RCC 7860 (cell line): ENCODE measurements at regions not wholly inside any gene's neighbourhood (a gene's known extent, or its start where the extent isn't known, plus 50 kb on each side); places are given as distances from the start of the nearest gene placed in this dataset.

Experiments used
- DNase-seq: peaks from one replicate; pipeline ENCODE4 v3.0.0-alpha.2; 2015; ENCODE audit warnings: low spot score
- FAIRE-seq: peaks from 2 replicates; lab custom pipeline; 2012; peaks lifted over from hg19 to GRCh38; lab: Jason Lieb, UNC

DNA sequence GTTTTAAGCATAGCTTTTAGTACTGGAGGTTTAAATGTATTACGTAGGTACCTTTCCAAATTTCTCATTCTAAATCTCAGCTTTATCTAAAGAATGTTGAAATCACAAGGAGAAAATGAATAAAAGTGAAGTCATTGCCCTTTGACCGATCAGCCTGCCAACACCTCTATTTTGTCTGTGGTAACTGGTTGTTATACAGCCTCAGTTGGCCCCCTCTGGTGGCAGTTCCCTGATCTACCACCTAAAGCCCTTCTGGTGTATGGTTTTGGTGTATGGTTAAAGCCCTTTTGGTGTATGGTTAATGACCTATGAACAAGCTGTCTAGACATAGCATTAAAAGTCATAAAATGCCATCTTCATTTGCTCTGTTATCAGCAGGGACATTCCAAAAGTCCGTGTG lies 378.2 kb upstream of the AZI2 start:
- FAIRE-seq = no peak
- peak; percentile 19 for DNase-seq

- no peak for DNase-seq
- no peak for FAIRE-seq
These were observed 378.7 kb upstream of the AZI2 start for GRCh38 chr3:28727307-28727706.

GRCh38 chr3:28738425-28738824 lies 389.8 kb upstream of the AZI2 start:
- FAIRE-seq = no peak
- no peak for DNase-seq

GRCh38 chr3:28739647-28740046 lies 391.0 kb upstream of the AZI2 start:
- DNase-seq = no peak
- FAIRE-seq = no peak

GRCh38 chr3:28743271-28743670 lies 394.6 kb upstream of the AZI2 start:
- DNase-seq (no peak), FAIRE-seq (no peak)

DNA sequence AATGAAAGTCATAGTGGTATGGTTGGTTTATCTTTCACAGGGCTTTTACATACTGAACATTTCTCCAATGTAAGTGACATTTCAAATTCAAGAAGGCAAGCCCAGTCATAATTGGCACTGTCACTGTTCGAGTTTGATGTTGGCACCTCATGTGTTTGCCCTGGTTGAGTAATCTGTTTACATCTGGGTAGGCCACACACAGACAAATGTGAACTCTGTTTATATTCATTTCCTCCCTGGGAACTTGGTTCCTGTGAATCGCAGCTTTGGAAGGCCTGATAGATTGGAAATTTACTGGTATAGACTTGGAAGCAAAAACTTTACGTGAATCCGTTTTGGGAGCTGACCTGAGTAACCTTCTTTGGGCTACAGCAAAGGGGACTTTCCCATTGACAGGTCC lies 395.2 kb upstream of the AZI2 start:
- FAIRE-seq (no peak), DNase-seq (no peak)

DNA sequence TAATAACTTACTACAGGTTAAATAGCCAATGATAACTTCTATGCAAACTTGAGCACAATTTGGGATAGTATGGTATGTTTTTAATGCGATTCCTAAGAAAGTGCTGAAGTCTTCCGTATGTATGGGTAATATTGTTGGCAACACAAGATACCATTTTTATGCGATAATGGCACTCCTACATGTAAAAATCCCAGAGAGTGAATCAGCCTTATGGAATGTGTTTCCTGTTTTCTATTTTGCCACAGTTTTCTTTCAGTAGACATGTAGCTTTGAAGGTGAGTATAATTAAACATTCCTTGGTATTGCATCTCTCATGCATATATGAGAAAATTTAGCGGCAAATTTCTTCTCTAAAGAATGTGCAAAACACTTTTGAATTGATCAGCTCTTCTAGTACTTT lies 396.8 kb upstream of the AZI2 start:
- no peak for DNase-seq
- FAIRE-seq = no peak

DNA sequence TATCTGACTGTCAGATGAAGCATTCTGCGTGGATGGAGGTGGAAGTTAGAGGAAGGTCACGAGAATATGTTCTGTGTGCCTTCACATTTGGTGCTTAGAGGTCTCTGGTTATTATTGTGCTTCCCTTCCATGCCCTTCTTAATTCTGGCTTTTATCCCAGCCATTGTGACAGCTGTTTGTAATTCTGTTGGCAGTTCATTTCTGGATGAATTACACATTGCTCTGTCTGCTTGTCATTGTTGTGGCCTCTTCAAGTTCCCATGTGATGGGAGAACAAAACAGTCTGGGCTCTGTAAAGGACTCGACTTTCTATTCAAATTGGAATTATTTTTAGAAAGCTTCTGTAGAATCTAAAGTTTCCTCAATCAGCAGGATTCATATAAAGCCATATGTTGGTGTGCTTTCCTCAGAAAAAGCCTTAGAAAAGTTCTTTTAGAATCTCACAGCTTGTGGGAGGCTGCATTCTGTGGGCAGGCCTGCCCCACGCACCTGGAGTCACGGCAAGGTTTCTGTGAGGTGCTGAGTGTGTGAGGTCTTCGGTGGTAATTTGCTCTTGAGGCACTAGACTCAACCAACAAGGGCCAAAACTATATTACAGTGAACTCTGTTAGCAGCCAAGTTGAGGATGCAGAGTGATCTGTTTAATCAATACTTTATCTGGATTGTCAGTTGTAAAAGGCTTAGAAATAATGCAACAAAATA lies 397.4 kb upstream of the AZI2 start:
- DNase-seq (no peak), FAIRE-seq (no peak)

DNA sequence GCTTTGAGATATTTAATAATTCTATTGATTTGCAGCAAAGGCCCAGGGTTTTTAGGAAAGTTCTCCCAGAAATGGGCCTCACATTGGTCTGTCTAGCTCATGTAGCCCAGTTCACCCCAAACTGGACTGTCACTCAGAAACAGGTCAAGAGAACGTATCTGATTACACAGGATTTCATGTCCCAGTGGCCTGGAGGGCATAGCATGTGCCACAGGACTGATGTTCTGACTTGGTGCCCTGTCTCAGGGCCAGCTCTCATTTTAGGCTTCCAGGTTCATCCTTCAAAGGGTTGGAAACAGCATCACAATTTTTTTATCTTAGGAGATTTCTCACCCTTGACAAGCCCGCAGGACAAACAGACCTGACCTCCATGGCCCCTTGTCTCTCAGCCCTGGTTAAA lies 398.4 kb upstream of the AZI2 start:
- FAIRE-seq (no peak), DNase-seq (no peak)

DNA sequence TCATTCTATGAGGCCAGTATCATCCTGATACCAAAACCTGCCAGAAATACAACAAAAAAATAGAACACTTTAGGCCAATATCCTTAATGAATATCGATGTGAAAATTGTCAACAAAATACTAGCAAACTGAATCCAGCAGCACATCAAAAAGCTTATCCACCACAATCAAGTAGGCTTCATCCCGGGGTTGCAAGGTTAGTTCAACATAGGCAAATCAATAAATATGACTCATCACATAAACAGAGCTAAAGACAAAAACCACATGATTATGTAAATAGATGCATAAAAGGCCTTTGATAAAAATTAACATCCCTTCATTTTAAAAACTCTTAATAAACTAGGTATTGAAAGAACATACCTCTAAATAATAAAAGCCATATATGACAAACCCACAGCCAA lies 403.2 kb upstream of the AZI2 start:
- DNase-seq (no peak), FAIRE-seq (no peak)

- FAIRE-seq (no peak), DNase-seq (no peak)
These were observed 403.7 kb upstream of the AZI2 start for GRCh38 chr3:28752290-28752689.

- DNase-seq (no peak), FAIRE-seq (no peak)
These were observed 407.4 kb upstream of the AZI2 start for GRCh38 chr3:28756056-28756455.

DNA sequence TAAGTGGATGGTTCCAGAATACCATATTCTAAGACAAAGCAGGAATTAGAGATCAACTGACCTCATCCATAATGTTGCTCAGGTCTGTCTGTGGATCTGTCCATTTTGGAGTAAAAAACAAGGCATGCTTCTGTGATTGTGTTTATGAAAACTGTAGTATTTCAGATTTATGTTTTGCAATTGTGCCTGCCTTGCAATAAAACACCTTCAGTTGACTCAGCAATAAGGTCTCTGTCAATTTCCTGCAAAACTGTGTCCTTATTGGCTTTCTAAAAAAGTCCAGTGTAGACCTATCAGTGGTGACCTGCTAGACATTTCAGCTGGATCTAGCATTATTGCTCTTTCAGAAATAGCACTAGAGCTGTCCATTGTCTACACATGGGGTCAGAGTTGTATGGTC lies 409.5 kb upstream of the AZI2 start:
- no peak for FAIRE-seq
- DNase-seq = no peak

- FAIRE-seq (no peak), DNase-seq (no peak)
These were observed 412.8 kb upstream of the AZI2 start for GRCh38 chr3:28761375-28761774.

DNA sequence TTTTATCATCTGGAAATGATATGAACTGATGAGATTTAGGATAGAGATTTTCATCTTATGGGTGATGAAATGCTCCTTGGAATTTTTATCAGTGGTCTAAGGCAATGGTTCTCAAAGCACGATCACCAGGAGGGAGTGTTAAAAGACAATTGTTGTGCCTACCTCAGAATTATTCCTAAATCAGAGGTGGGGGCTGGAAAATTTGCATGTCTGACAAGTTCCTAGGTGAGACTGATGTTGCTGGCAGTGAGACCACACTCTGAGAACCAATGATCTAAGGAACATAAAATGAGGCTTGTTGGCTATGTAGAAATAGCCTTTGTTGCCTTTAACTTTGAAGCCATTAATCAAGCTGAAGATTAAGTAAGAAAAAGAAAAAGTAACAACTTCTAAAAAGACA lies 416.6 kb upstream of the AZI2 start:
- DNase-seq (no peak), FAIRE-seq (no peak)

DNA sequence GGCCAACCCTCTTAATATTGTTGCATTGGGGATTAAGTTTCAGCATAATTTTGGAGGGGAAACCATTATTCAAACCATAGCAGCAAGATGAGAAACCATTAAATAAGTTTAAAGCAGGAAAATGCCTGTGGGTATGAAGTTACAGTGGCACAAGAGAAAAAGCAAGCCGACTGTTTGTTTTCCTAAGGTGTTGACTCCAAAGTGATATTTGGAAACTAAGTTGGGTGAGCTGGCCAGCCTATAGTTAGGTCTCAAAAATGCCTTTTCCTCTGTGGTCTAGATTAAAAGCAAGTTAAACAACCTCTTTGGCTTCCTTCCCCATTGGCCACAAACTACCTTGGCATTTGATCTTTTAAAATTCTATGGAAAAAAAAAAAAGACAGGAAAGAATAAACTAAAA lies 419.8 kb upstream of the AZI2 start:
- FAIRE-seq = no peak
- DNase-seq = no peak

DNA sequence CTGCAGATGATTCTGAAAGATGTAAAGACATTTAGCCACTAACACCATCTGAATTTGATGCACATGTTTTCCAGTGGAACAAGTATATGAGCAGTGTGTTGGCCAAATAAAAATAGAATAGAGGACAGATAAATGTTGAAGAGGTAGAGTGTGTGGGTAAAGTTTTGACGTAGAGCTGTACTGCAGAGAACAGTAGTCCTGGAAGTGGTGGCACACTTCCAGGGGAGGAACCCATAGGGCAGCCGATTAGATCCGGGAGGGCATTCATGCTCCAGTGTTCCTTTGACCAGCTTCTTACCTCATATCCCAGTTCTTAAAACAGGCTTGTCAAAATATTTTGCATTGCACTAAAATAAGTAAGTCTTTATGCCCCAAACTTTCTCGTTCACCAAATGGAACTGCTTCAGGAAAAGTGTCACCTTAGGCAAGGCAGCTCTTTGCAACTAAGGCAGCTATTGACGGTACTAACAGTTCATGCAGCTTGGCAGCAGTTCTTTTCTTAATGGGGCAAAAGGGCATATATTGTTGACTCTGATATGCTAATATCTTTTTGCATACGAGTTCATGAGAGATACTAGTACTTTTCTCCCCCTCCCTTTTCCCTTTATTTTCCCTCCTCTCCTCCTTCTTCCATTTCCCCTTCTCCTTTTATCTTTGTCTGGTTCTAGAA lies 429.3 kb upstream of the AZI2 start:
- FAIRE-seq (no peak), DNase-seq (no peak)

- no peak for FAIRE-seq
- DNase-seq = no peak
These were observed 431.9 kb upstream of the AZI2 start for GRCh38 chr3:28780480-28780879.

DNA sequence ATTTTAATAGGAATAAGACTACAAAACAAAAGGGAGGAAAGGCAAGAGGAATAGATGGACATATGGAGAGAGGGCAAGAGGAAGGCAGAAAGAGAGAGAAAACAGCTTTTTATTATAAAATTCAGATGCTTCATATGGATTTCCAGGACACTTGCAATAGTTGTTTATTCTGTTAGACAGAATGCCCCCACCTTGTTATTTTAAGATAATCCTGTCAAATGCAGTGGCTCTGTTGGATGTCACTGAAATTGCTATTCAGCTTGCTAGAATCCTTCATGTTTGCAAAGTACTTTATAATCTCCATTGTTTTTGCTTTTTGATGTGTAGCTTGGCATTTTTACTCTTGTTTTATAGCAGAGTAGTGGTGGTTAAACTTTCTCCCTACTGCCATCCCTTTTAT lies 432.4 kb upstream of the AZI2 start:
- FAIRE-seq = no peak

DNA sequence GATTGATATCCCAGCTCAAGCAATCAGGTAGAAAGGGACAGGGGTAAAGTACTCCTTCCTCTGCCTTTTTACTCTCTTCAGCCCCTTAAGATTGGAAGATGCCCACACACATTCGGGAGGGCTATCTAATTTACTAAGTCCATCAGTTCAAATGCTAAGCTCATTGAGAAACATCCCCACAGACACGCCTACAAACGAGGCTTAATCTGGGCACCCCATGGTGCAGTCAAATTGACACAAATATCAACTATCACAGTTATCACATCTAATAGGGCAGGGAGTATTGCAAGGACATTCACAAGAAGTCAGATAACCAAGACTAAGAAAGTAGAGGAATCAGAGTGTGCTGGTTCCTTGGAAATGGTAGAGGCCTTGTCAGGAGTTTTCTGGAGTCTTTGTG lies 437.8 kb upstream of the AZI2 start:
- FAIRE-seq (no peak), DNase-seq (no peak)

More for the DNA sequence above, 432.4 kb upstream of the AZI2 start:
- DNase-seq = no peak

- DNase-seq = no peak
- FAIRE-seq = no peak
These were observed 439.9 kb upstream of the AZI2 start for GRCh38 chr3:28788571-28788970.

DNA sequence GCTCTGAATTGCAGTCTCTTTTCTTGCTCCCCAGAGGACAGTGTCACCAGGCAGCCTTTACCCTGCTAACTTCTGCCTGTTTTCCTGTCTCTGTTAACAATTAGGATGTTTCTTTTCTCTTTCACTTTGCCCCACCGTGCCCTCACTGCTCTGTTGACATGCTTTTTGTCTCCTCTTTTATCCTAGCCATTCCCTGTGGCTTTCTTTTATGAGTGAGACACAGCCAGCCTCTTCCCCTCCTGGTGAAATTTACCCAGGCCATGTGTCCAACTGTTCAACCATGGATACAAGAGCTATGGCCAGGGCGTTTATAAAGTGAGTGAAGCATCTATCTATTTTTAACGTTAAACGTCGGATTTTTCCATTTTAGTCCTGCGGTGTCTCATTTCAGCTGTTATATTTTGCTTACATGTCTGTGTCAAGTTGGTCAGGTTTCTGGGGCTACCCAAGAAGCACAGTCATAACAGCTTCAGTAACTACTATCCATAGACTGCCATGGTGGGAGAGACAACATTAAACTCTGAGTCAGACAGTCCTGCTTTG lies 443.2 kb upstream of the AZI2 start:
- FAIRE-seq (no peak), DNase-seq (no peak)

- FAIRE-seq (no peak), DNase-seq (no peak)
These were observed 444.0 kb upstream of the AZI2 start for GRCh38 chr3:28792604-28793003.
